ENCODE measurements at regions not wholly inside any gene's neighbourhood (a gene's known extent, or its start where the extent isn't known, plus 50 kb on each side); places are given as distances from the start of the nearest gene placed in this dataset.

- Histone ChIP-seq H3K9ac (no peak overlapping the region), H2AFZ (no peak overlapping the region), H3K27me3 (ENCODE audit: control insufficient read depth, insufficient read depth, low read length) (no peaks in the 10 kb centered on the region), H3K9me3 (ENCODE audit: control insufficient read depth, low read length) (no peaks in the 10 kb centered on the region), H3K4me3 (ENCODE audit: low read depth, low read length) (no peak overlapping the region), H3K4me2 (ENCODE audit: low read length) (no peak overlapping the region), H3K36me3 (ENCODE audit: control insufficient read depth, insufficient read depth, low read length) (no peaks in the 10 kb centered on the region), H3K4me1 (no peaks in the 10 kb centered on the region), H3K79me2 (no peaks in the 10 kb centered on the region), H3K27ac (no peak overlapping the region)
- no peak for TF ChIP-seq CTCF (IDR thresholded peaks at IDR 0.05)
Observed at GRCh38 chr3:40680685-40681657, 156.2 kb downstream of the ZNF621 start.

GRCh38 chr3:40681658-40682055, 156.9 kb downstream of the ZNF621 start:
- Histone ChIP-seq H3K79me2 (no peaks in the 10 kb centered on the region), H3K36me3 (ENCODE audit: control insufficient read depth, insufficient read depth, low read length) (no peaks in the 10 kb centered on the region), H3K4me1 (no peaks in the 10 kb centered on the region), H3K4me2 (ENCODE audit: low read length) (no peak overlapping the region), H2AFZ (no peak overlapping the region), H3K4me3 (ENCODE audit: low read depth, low read length) (no peak overlapping the region), H3K27me3 (ENCODE audit: control insufficient read depth, insufficient read depth, low read length) (no peaks in the 10 kb centered on the region), H3K9ac (no peak overlapping the region), H3K27ac (no peak overlapping the region), H3K9me3 (ENCODE audit: control insufficient read depth, low read length) (no peaks in the 10 kb centered on the region)
- TF ChIP-seq CTCF (IDR thresholded peaks at IDR 0.05): no peak

- no peak for TF ChIP-seq CTCF (IDR thresholded peaks at IDR 0.05)
- Histone ChIP-seq H3K4me2 (ENCODE audit: low read length) (no peak overlapping the region), H3K4me1 (no peaks in the 10 kb centered on the region), H3K79me2 (no peaks in the 10 kb centered on the region), H3K9me3 (ENCODE audit: control insufficient read depth, low read length) (no peaks in the 10 kb centered on the region), H3K9ac (no peak overlapping the region), H2AFZ (no peak overlapping the region), H3K4me3 (ENCODE audit: low read depth, low read length) (no peak overlapping the region), H3K27me3 (ENCODE audit: control insufficient read depth, insufficient read depth, low read length) (no peaks in the 10 kb centered on the region), H3K36me3 (ENCODE audit: control insufficient read depth, insufficient read depth, low read length) (no peaks in the 10 kb centered on the region), H3K27ac (no peak overlapping the region)
Observed at GRCh38 chr3:40689837-40690236, 165.1 kb downstream of the ZNF621 start.

- Histone ChIP-seq H3K27me3 (ENCODE audit: control insufficient read depth, insufficient read depth, low read length) (no peaks in the 10 kb centered on the region), H3K79me2 (no peaks in the 10 kb centered on the region), H3K36me3 (ENCODE audit: control insufficient read depth, insufficient read depth, low read length) (no peaks in the 10 kb centered on the region), H3K9me3 (ENCODE audit: control insufficient read depth, low read length) (no peaks in the 10 kb centered on the region), H3K4me3 (ENCODE audit: low read depth, low read length) (no peak overlapping the region), H3K27ac (peak overlapping the region; percentile 25), H3K4me2 (ENCODE audit: low read length) (no peak overlapping the region), H3K4me1 (no peaks in the 10 kb centered on the region), H2AFZ (no peak overlapping the region), H3K9ac (no peak overlapping the region)
- no peak for TF ChIP-seq CTCF (IDR thresholded peaks at IDR 0.05)
Observed at GRCh38 chr3:40690749-40691451, 166.1 kb downstream of the ZNF621 start.
